C4-2B (cell line): ENCODE measurements at regions not wholly inside any gene's neighbourhood (a gene's known extent, or its start where the extent isn't known, plus 50 kb on each side); places are given as distances from the start of the nearest gene placed in this dataset.

Source experiments
- CTCF ChIP-seq: fragments of 450-650 bp; conservative IDR thresholded peaks from 2 replicates; pipeline ENCODE4 v1.5.1; 2017; ENCODE audit warnings: mild to moderate bottlenecking
- ZFX ChIP-seq: fragments of 450-650 bp; IDR thresholded peaks from 2 replicates; pipeline ENCODE4 v1.6.1; 2017

GRCh38 chr11:26086028-26086427 lies 245.9 kb upstream of the ANO3 start:
- TF ChIP-seq CTCF: no peak
- TF ChIP-seq ZFX: no peak
